BJ (cell line): ENCODE measurements at regions not wholly inside any gene's neighbourhood (a gene's known extent, or its start where the extent isn't known, plus 50 kb on each side); places are given as distances from the start of the nearest gene placed in this dataset.

ENCODE experiments used
- CTCF ChIA-PET: fragments of 350-600 bp; formaldehyde crosslinking; extraction: SDS; loops from one replicate; lab custom pipeline; 2021; ENCODE audit warnings: antibody characterized with exemption, inconsistent platforms; lab: Yijun Ruan, JAX
- POLR2A ChIA-PET: fragments of 300-600 bp; sonication (Branson Sonifier 250); formaldehyde crosslinking; extraction: SDS; loops from one replicate; lab custom pipeline; 2021; ENCODE audit warnings: antibody characterized with exemption; lab: Charles Lee
- DNase-seq: peaks from one replicate; pipeline ENCODE4 v3.0.0-alpha.2; 2011; ENCODE audit warnings: low read depth
- H3K27me3 ChIP-seq: 2 replicates; pipeline ENCODE4 v1.6.0; 2011; ENCODE audit warnings: low read length; ENCODE audit not compliant: control insufficient read depth, insufficient read depth
- H3K36me3 ChIP-seq: 2 replicates; pipeline ENCODE4 v1.5.1; 2011; ENCODE audit warnings: low read length; ENCODE audit not compliant: control insufficient read depth, insufficient read depth
- H3K4me3 ChIP-seq: 2 replicates; pipeline ENCODE4 v1.5.1; 2011; ENCODE audit warnings: low read depth, mild to moderate bottlenecking, control low read depth, low read length
- TF ChIP-seq, protein P1 (sequence below): IDR thresholded peaks from 2 replicates; pipeline ENCODE4 v1.5.1; 2011; ENCODE audit warnings: low read depth, mild to moderate bottlenecking, control low read depth, inconsistent platforms, low read length, moderate library complexity; ENCODE audit not compliant: insufficient read depth

DNA sequence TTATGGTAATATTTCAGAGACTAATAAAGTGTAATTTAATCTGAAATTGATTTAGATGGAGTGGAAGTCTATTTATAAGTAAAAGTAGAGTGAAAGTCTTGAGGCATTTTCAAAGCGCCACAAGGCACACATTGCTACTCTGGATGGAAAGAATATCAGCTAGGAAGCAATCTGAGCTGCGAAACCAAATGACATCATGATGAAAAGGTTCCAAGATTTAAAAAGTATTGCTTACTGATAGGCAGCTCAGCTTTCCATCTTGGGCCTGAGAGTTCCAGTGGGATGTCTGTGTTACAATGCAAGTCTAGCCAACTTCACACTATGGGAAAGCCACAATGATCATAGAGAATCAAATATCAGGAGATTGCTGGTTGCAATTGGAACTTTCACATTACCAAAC is 126.9 kb upstream of the VGLL2 start:
- Histone ChIP-seq H3K4me3 (no peak overlapping the region), H3K27me3 (no peaks in the 10 kb centered on the region), H3K36me3 (no peaks in the 10 kb centered on the region)
- no peak for DNase-seq
- POLR2A ChIA-PET = no interaction called here
- CTCF ChIA-PET = no interaction called here
- TF ChIP-seq, protein P1, sequence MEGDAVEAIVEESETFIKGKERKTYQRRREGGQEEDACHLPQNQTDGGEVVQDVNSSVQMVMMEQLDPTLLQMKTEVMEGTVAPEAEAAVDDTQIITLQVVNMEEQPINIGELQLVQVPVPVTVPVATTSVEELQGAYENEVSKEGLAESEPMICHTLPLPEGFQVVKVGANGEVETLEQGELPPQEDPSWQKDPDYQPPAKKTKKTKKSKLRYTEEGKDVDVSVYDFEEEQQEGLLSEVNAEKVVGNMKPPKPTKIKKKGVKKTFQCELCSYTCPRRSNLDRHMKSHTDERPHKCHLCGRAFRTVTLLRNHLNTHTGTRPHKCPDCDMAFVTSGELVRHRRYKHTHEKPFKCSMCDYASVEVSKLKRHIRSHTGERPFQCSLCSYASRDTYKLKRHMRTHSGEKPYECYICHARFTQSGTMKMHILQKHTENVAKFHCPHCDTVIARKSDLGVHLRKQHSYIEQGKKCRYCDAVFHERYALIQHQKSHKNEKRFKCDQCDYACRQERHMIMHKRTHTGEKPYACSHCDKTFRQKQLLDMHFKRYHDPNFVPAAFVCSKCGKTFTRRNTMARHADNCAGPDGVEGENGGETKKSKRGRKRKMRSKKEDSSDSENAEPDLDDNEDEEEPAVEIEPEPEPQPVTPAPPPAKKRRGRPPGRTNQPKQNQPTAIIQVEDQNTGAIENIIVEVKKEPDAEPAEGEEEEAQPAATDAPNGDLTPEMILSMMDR = no peak

- no peaks in the 10 kb centered on the region for H3K27me3 ChIP-seq
- H3K36me3 ChIP-seq = no peaks in the 10 kb centered on the region
- H3K4me3 ChIP-seq = no peak overlapping the region
- TF ChIP-seq, protein P1 = no peak
- POLR2A ChIA-PET = no interaction called here
- CTCF ChIA-PET = no interaction called here
- DNase-seq = no peak
Observed at GRCh38 chr6:117138920-117139319, 126.4 kb upstream of the VGLL2 start.

DNA sequence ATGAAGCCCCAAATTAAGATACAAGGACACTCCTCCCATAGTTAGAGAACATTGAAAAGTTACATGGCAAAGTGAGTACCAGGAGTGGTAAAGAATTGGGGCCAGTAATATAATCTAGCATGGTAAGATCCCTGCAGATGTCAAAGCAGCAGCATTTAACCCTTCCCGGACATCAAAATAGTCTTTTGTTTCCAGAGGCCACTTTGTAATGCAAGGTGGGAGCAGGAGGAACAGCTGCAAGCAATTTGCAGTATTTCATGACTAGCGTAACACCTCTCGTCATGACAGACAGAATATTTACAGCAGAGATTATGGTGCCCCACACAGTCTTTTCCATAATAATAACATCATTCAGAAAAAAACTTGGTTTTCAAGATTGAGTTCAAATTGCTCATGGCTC is 123.2 kb upstream of the VGLL2 start:
- no peak for DNase-seq
- no peak overlapping the region for H3K4me3 ChIP-seq
- TF ChIP-seq, protein P1 = no peak
- ChIA-PET POLR2A (no interaction called here), CTCF (no interaction called here)
- H3K27me3 ChIP-seq = no peaks in the 10 kb centered on the region
- H3K36me3 ChIP-seq = no peaks in the 10 kb centered on the region

GRCh38 chr6:117142995-117143394 is 122.4 kb upstream of the VGLL2 start:
- TF ChIP-seq, protein P1 = no peak
- DNase-seq = no peak
- CTCF ChIA-PET = no interaction called here
- no peaks in the 10 kb centered on the region for H3K27me3 ChIP-seq
- POLR2A ChIA-PET = no interaction called here
- no peaks in the 10 kb centered on the region for H3K36me3 ChIP-seq
- no peak overlapping the region for H3K4me3 ChIP-seq

DNA sequence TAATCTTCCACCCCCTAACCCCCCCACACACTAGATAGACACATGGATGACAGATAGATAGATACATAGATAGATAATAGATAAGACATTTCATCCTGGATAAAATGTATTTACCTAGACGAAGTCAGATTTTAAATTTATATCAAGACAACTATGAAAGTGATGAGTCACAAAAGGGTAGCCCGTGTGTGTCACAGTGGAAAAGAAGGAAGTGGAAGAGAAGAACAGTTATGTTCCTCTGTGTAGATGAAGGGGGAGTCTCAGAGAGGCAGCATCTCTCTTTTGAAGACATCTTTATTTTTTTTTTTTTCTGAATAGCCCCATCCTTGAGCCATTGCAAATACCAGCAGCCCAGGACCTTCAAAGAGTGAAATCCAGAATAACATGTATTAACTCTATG is 121.7 kb upstream of the VGLL2 start:
- DNase-seq = no peak
- H3K4me3 ChIP-seq = no peak overlapping the region
- CTCF ChIA-PET = no interaction called here
- H3K36me3 ChIP-seq = no peaks in the 10 kb centered on the region
- POLR2A ChIA-PET = no interaction called here
- TF ChIP-seq, protein P1 = no peak
- H3K27me3 ChIP-seq = no peaks in the 10 kb centered on the region
